ENCODE measurements at regions not wholly inside any gene's neighbourhood (a gene's known extent, or its start where the extent isn't known, plus 50 kb on each side); places are given as distances from the start of the nearest gene placed in this dataset.

- ATAC-seq: no peak
These were observed 54.5 kb upstream of the TAGAP start for GRCh38 chr6:159099276-159099675.

DNA sequence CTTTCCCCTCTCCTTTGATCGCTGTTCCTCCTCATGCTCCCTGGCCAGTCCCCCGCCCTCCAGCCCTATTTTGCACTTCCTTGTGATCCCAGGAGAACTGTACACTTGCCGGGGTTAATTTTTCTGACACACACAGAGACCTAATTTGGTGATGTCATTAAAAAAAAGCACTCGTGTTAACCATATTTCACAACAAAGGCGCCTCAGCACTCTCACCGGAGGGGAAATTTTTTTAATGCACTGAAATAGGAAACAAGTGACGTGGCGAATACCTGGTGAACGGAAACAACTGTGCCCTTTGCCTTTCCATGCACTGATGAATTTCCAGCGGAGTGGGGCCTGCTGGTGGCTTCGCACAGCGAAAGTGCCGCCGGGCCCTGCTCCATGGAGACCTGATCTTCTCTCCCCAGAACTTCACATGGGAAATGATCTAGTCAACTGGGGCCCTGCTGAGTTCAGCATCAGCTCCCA, 53.9 kb upstream of the TAGAP start:
- ATAC-seq: no peak

DNA sequence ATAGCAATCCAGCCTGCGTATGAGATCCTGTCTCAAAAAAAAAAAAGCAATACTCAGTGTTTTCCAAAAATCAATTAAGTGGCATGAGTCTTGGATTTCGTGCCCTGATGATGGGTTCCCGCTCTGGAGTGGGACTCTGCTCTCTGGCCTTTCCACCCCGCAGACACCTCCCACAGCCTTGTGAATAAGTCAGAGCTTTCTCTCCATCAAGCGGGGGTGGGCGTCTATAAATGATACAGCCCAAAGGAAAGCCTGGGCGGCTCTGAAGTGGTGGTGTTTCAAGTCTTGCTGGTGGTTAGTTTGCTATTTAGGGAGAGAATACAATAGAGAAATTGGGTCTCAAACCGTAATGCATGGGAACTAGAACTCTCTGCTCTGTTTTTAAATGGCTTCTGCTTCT, 52.5 kb upstream of the TAGAP start:
- no peak for ATAC-seq

GRCh38 chr6:159095616-159096015, 50.8 kb upstream of the TAGAP start:
- no peak for ATAC-seq

DNA sequence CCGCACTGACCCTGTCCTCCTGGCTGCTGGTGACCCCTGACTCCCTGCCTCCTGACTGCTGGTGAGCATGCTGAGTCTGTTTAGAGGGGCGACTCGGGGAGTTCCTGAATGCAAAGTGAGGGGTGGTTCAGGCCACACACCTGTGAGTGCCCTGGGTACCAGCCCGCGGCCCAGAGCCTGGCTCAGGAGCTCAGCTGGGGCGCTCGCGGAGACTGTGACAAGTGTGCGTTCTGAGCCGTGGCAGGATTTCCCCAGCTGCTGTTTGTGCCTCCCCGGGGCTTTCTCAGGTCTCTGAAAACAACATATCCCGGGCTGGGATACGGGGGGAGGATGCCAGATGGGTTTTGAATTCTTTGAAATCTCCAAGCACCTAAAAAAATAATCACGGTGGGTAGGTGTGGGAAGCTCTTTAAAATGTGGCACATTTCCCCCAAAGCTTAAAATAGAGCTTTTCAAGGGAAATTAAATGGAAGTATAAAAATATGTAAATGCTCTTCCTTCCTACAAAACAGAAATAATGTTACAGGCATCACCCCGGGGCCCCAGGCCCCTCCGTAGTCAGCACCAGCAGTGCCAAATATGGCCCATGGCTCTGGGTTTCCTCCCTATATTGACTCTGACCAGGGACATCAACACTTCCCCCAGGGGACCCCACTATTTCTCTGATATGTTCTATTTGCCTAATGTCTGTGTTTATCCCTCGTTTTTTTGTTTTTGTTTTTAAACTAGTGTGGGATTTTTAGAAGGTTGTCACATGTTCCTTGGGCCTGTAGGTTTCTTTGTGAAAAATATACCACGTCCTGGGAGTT, 49.9 kb upstream of the TAGAP start:
- ATAC-seq: peak; percentile 36
